GM23338 (cell line): ENCODE measurements at regions not wholly inside any gene's neighbourhood (a gene's known extent, or its start where the extent isn't known, plus 50 kb on each side); places are given as distances from the start of the nearest gene placed in this dataset.
A peak's percentile ranks its signal among the peaks of the same experiment; 100 is the strongest.
"Not testable (repeated sequence)": the region's sequence is repeated elsewhere in the genome, so short reads cannot be mapped to it uniquely, and the experiment has no call there.

Source experiments
- ATAC-seq: fragments of 200-7000 bp; cut with Tn5 transposase; 3 replicates; pipeline ENCODE4 v1.9.1; 2020
- DNase-seq: peaks from one replicate; pipeline ENCODE4 v3.0.0-alpha.2; 2015; ENCODE audit warnings: low spot score
- H2AFZ ChIP-seq: fragments of 200-600 bp; sonication (generic); 2 replicates; pipeline ENCODE4 v1.8.0; 2016; ENCODE audit warnings: antibody characterized with exemption, mild to moderate bottlenecking, moderate library complexity
- H3F3A ChIP-seq: fragments of 200-600 bp; sonication (generic); replicated peaks from 2 replicates; pipeline ENCODE4 v1.8.0; 2017; ENCODE audit warnings: antibody characterized with exemption, mixed run types, low read depth
- H3K27ac ChIP-seq: fragments of 200-600 bp; sonication (generic); 2 replicates; pipeline ENCODE4 v1.6.1; 2016; ENCODE audit warnings: low read depth
- H3K27me3 ChIP-seq: fragments of 200-600 bp; sonication (generic); 2 replicates; pipeline ENCODE4 v1.8.0; 2016; ENCODE audit warnings: mild to moderate bottlenecking, mixed run types, moderate library complexity; ENCODE audit not compliant: insufficient read depth
- H3K36me3 ChIP-seq: fragments of 200-600 bp; sonication (generic); 2 replicates; pipeline ENCODE4 v1.8.0; 2016; ENCODE audit warnings: mild to moderate bottlenecking; ENCODE audit not compliant: insufficient read depth
- H3K4me1 ChIP-seq: fragments of 200-600 bp; sonication (generic); 2 replicates; pipeline ENCODE4 v1.8.0; 2016; ENCODE audit warnings: mild to moderate bottlenecking, moderate library complexity; ENCODE audit not compliant: insufficient read depth
- H3K4me2 ChIP-seq: fragments of 200-600 bp; sonication (generic); 2 replicates; pipeline ENCODE4 v1.7.1; 2017; ENCODE audit warnings: mixed run types
- H3K4me3 ChIP-seq: fragments of 200-600 bp; sonication (generic); 2 replicates; pipeline ENCODE4 v1.6.1; 2016; ENCODE audit warnings: mixed run types
- H3K79me2 ChIP-seq: fragments of 200-600 bp; sonication (generic); replicated peaks from 2 replicates; pipeline ENCODE4 v1.8.0; 2017; ENCODE audit warnings: mild to moderate bottlenecking; ENCODE audit not compliant: insufficient read depth
- H3K9me2 ChIP-seq: fragments of 200-600 bp; sonication (generic); 2 replicates; pipeline ENCODE4 v1.8.0; 2017; ENCODE audit not compliant: insufficient read depth
- H4K20me1 ChIP-seq: fragments of 200-600 bp; sonication (generic); replicated peaks from 2 replicates; pipeline ENCODE4 v1.8.0; 2017; ENCODE audit warnings: mild to moderate bottlenecking; ENCODE audit not compliant: insufficient read depth
- H3K27ac Mint-ChIP-seq: 2 replicates; pipeline ENCODE4 v1.8.0; 2020; ENCODE audit warnings: inconsistent platforms, mild to moderate bottlenecking, moderate library complexity, mixed read lengths
- H3K27me3 Mint-ChIP-seq: 3 replicates; pipeline ENCODE4 v1.8.0; 2022; ENCODE audit warnings: low read depth, mild to moderate bottlenecking, moderate library complexity, mixed read lengths, inconsistent platforms; ENCODE audit not compliant: insufficient read depth, poor library complexity
- H3K36me3 Mint-ChIP-seq: 3 replicates; pipeline ENCODE4 v1.8.0; 2021; ENCODE audit warnings: low read depth, mild to moderate bottlenecking, inconsistent platforms, moderate library complexity, mixed read lengths
- H3K4me1 Mint-ChIP-seq: 3 replicates; pipeline ENCODE4 v1.8.0; 2020; ENCODE audit warnings: mild to moderate bottlenecking, inconsistent platforms, mixed read lengths
- H3K4me3 Mint-ChIP-seq: 3 replicates; pipeline ENCODE4 v1.8.0; 2021; ENCODE audit warnings: moderate library complexity, mild to moderate bottlenecking, inconsistent platforms, mixed read lengths
- H3K9me3 Mint-ChIP-seq: 3 replicates; pipeline ENCODE4 v1.8.0; 2020; ENCODE audit warnings: moderate library complexity, mild to moderate bottlenecking, inconsistent platforms, mixed read lengths
- EZH2phosphoT487 ChIP-seq: fragments of 200-600 bp; sonication (generic); IDR thresholded peaks from one replicate; pipeline ENCODE4 v1.8.1; 2018; ENCODE audit warnings: antibody characterized with exemption; ENCODE audit not compliant: unreplicated experiment
- NANOG ChIP-seq: IDR thresholded peaks from 2 replicates; pipeline ENCODE4 v1.6.1; 2016; ENCODE audit warnings: antibody characterized with exemption, borderline replicate concordance
- POLR2AphosphoS5 ChIP-seq: IDR thresholded peaks from 2 replicates; pipeline ENCODE4 v1.6.1; 2016; ENCODE audit warnings: antibody characterized with exemption, low read depth
- REST ChIP-seq: IDR thresholded peaks from one replicate; pipeline ENCODE4 v1.6.1; 2018; ENCODE audit warnings: antibody characterized with exemption; ENCODE audit not compliant: unreplicated experiment
- STAT1 ChIP-seq: IDR thresholded peaks from one replicate; pipeline ENCODE4 v1.6.1; 2016; ENCODE audit warnings: antibody characterized with exemption; ENCODE audit not compliant: unreplicated experiment
- ZNF462 ChIP-seq: fragments of 250-450 bp; sonication (Bioruptor Pico); IDR thresholded peaks from 2 replicates; pipeline ENCODE4 v1.5.0; 2020; ENCODE audit warnings: mild to moderate bottlenecking, moderate library complexity
- TF ChIP-seq, protein P1 (sequence below), 2 experiments: fragments of 200-600 bp in 1 of 2; sonication (generic) in 1 of 2; conservative IDR thresholded peaks; 2 replicates each; pipeline versions ENCODE4 v1.5.1 to v1.6.1; 2016 to 2017; ENCODE audit warnings: antibody characterized with exemption in 2 of 2, low read depth in 2 of 2, mild to moderate bottlenecking in 2 of 2, moderate library complexity in 1 of 2

DNA sequence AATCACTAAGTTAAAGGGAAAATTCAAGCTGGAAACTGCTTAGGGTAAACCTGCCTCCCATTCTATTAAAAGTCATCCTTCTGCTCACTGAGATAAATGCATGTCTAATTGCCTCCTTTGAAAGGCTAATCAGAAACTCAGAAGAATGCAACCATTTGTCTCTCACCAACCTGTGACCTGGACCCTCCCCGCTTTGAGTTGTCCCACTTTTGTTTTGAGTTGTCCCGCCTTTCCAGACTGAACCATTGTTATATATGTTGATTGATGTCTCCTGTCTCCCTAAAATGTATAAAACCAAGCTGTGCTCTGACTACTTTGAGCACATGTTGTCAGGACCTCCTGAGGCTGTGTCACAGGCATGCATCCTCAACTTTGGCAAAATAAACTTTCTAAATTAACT, 378.4 kb downstream of the KIF20B start:
- H2AFZ ChIP-seq = no peak overlapping the region
- H3K4me1 ChIP-seq = no peaks in the 10 kb centered on the region
- H4K20me1 ChIP-seq = no peaks in the 10 kb centered on the region
- DNase-seq (no peak), ATAC-seq (no peak)
- Mint-ChIP-seq H3K4me1 (peaks cover 27% of the 10 kb centered on the region), H3K36me3 (peaks cover 87% of the 10 kb centered on the region), H3K9me3 (peaks cover 55% of the 10 kb centered on the region), H3K27ac (no peak overlapping the region), H3K27me3 (peaks cover 8% of the 10 kb centered on the region), H3K4me3 (no peak overlapping the region)
- no peak overlapping the region for H3K4me2 ChIP-seq
- no peaks in the 10 kb centered on the region for H3K79me2 ChIP-seq
- peaks cover 68% of the 10 kb centered on the region for H3K36me3 ChIP-seq
- no peak overlapping the region for H3K27ac ChIP-seq
- no peak overlapping the region for H3K4me3 ChIP-seq
- TF ChIP-seq, protein P1, sequence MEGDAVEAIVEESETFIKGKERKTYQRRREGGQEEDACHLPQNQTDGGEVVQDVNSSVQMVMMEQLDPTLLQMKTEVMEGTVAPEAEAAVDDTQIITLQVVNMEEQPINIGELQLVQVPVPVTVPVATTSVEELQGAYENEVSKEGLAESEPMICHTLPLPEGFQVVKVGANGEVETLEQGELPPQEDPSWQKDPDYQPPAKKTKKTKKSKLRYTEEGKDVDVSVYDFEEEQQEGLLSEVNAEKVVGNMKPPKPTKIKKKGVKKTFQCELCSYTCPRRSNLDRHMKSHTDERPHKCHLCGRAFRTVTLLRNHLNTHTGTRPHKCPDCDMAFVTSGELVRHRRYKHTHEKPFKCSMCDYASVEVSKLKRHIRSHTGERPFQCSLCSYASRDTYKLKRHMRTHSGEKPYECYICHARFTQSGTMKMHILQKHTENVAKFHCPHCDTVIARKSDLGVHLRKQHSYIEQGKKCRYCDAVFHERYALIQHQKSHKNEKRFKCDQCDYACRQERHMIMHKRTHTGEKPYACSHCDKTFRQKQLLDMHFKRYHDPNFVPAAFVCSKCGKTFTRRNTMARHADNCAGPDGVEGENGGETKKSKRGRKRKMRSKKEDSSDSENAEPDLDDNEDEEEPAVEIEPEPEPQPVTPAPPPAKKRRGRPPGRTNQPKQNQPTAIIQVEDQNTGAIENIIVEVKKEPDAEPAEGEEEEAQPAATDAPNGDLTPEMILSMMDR (conservative IDR thresholded peaks at IDR 0.05; ENCODE audit: low read depth in 2 of 2) = no peak
- TF ChIP-seq STAT1 (no peak), POLR2AphosphoS5 (no peak), REST (no peak), EZH2phosphoT487 (no peak), ZNF462 (CRISPR knock-in tag) (no peak), NANOG (no peak)
- no peaks in the 10 kb centered on the region for H3K27me3 ChIP-seq
- no peaks in the 10 kb centered on the region for H3K9me2 ChIP-seq
- H3F3A ChIP-seq = 0 out of 2 replicates have a peak, but pooled peaks cover 3% of the 10 kb centered on the region

GRCh38 chr10:90086606-90087190, 385.3 kb downstream of the KIF20B start:
- Histone ChIP-seq H3K4me1 (peaks cover 32% of the 10 kb centered on the region), H3K4me2 (peak overlapping the region; percentile 22), H3K27ac (peak overlapping the region; percentile 91), H3K36me3 (peaks cover 11% of the 10 kb centered on the region)
- peak; percentile 29 for DNase-seq
- H3K4me1 Mint-ChIP-seq = peaks cover 31% of the 10 kb centered on the region
- not testable (repeated sequence) for ATAC-seq, H2AFZ ChIP-seq, H4K20me1 ChIP-seq, H3K27me3 Mint-ChIP-seq, H3K4me3 Mint-ChIP-seq, H3K79me2 ChIP-seq, H3F3A ChIP-seq, H3K27me3 ChIP-seq, H3K4me3 ChIP-seq, H3K9me2 ChIP-seq
- H3K27ac Mint-ChIP-seq = peak overlapping the region; percentile 17
- H3K36me3 Mint-ChIP-seq = peaks cover 39% of the 10 kb centered on the region
- H3K9me3 Mint-ChIP-seq = peaks cover 13% of the 10 kb centered on the region; the same call in 2 of the 3 replicates
